Colonic mucosa (tissue), 4 donors: ENCODE measurements at regions not wholly inside any gene's neighbourhood (a gene's known extent, or its start where the extent isn't known, plus 50 kb on each side); places are given as distances from the start of the nearest gene placed in this dataset.

ENCODE experiments used
- DNase-seq: peaks from one replicate; pipeline ENCODE4 v3.0.0-alpha.2; 2020
- H3K27ac ChIP-seq: fragments of 200-600 bp; one replicate; pipeline ENCODE4 v1.8.0; 2021
- H3K27me3 ChIP-seq: fragments of 200-600 bp; one replicate; pipeline ENCODE4 v1.8.0; 2021
- H3K36me3 ChIP-seq: fragments of 200-600 bp; one replicate; pipeline ENCODE4 v1.8.0; 2021
- H3K4me1 ChIP-seq: fragments of 200-600 bp; one replicate; pipeline ENCODE4 v1.8.0; 2021; ENCODE audit warnings: mild to moderate bottlenecking
- H3K4me3 ChIP-seq: fragments of 200-600 bp; one replicate; pipeline ENCODE4 v1.8.0; 2021
- H3K9ac ChIP-seq, 2 donors: one replicate each; pipeline ENCODE4 v1.7.0; 2013; ENCODE audit warnings: control low read depth in 2 of 2, low read depth in 2 of 2, low read length in 2 of 2
- H3K9me3 ChIP-seq: fragments of 200-600 bp; one replicate; pipeline ENCODE4 v1.8.0; 2021
- intact Hi-C: fragments of 100-400 bp; cut with DNase I; formaldehyde crosslinking; loops from one replicate; pipeline ENCODE4 v1.14.1; 2022
- TF ChIP-seq, protein P1 (sequence below): fragments of 200-600 bp; IDR thresholded peaks from one replicate; pipeline ENCODE4 v1.8.0; 2022; ENCODE audit warnings: antibody characterized with exemption, mild to moderate bottlenecking
- donor health status: healthy.
- donor health status: DM: no; HTN: no; CAD: no.
- donor health status: DM: no; HTN: no; CAD: no.

GRCh38 chr18:77551055-77551454 is 301.4 kb downstream of the GALR1 start:
- H3K27me3 ChIP-seq, result no peaks in the 10 kb centered on the region
- no peaks in the 10 kb centered on the region for H3K9me3 ChIP-seq
- no peak overlapping the region for H3K9ac ChIP-seq
- DNase-seq, result no peak
- no peak overlapping the region for H3K27ac ChIP-seq
- H3K4me1 ChIP-seq, result no peaks in the 10 kb centered on the region
- no peaks in the 10 kb centered on the region for H3K36me3 ChIP-seq
- no peak overlapping the region for H3K4me3 ChIP-seq
- intact Hi-C loops, result no loop called here
- TF ChIP-seq, protein P1, sequence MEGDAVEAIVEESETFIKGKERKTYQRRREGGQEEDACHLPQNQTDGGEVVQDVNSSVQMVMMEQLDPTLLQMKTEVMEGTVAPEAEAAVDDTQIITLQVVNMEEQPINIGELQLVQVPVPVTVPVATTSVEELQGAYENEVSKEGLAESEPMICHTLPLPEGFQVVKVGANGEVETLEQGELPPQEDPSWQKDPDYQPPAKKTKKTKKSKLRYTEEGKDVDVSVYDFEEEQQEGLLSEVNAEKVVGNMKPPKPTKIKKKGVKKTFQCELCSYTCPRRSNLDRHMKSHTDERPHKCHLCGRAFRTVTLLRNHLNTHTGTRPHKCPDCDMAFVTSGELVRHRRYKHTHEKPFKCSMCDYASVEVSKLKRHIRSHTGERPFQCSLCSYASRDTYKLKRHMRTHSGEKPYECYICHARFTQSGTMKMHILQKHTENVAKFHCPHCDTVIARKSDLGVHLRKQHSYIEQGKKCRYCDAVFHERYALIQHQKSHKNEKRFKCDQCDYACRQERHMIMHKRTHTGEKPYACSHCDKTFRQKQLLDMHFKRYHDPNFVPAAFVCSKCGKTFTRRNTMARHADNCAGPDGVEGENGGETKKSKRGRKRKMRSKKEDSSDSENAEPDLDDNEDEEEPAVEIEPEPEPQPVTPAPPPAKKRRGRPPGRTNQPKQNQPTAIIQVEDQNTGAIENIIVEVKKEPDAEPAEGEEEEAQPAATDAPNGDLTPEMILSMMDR, result no peak

GRCh38 chr18:77552945-77553344 is 303.3 kb downstream of the GALR1 start:
- Histone ChIP-seq H3K9ac (no peak overlapping the region), H3K27me3 (no peaks in the 10 kb centered on the region), H3K4me3 (no peak overlapping the region), H3K36me3 (no peaks in the 10 kb centered on the region), H3K27ac (no peak overlapping the region), H3K9me3 (no peaks in the 10 kb centered on the region), H3K4me1 (no peaks in the 10 kb centered on the region)
- DNase-seq, result no peak
- TF ChIP-seq, protein P1, result no peak
- intact Hi-C loops, result no loop called here

DNA sequence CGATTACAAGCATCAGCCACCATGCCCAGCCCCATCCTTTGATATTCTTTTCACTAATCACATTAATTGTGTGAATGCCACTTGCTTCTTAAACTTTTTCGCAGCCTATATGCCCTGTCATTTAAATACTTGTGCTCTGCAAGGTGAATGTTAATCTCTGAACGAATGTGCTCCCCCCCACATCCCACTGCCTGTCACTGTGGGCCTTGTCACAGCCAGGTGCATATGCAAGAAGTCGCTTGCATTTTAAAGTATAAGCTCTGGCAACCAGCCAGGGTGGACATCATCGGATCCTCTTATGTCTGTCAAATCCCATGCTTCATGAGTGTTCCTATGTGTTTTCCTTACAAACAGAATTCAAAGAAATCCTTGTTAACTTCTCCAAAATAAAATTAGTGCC is 304.4 kb downstream of the GALR1 start:
- intact Hi-C loops, result no loop called here
- Histone ChIP-seq H3K4me1 (no peaks in the 10 kb centered on the region), H3K9ac (no peak overlapping the region), H3K4me3 (no peak overlapping the region), H3K36me3 (no peaks in the 10 kb centered on the region), H3K27ac (no peak overlapping the region), H3K9me3 (no peaks in the 10 kb centered on the region), H3K27me3 (no peaks in the 10 kb centered on the region)
- DNase-seq, result no peak
- TF ChIP-seq, protein P1, result no peak

DNA sequence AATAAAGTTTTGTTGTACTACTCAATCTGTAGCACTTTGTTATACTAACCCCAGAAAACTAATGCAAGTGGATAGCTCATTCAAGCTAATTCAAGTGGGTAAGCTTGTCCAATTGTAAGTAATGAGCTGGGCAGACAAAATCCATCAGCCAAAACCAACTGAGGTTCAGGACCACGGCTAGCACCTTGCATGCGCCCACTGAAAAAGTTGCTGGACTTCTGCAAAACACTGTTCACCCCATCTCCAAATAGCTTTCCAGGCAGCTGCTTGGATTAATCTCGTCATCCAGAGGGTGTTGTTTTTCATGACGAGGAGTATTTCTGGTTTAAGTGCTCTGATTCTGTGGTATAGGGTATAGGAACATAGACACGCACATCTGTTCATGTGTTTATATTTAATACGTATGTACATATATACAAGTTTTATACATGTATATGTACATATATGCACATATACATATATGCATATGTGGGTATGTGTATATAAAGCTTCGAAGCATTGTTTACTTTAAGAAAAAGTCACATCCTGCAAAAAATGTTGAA is 307.5 kb downstream of the GALR1 start:
- H3K9me3 ChIP-seq, result no peaks in the 10 kb centered on the region
- no peak overlapping the region for H3K4me3 ChIP-seq
- H3K4me1 ChIP-seq, result no peaks in the 10 kb centered on the region
- no peaks in the 10 kb centered on the region for H3K27me3 ChIP-seq
- H3K9ac ChIP-seq, result no peak overlapping the region
- no peaks in the 10 kb centered on the region for H3K36me3 ChIP-seq
- intact Hi-C loops, result no loop called here
- TF ChIP-seq, protein P1, result no peak
- DNase-seq, result no peak
- no peak overlapping the region for H3K27ac ChIP-seq

- Histone ChIP-seq H3K9me3 (no peaks in the 10 kb centered on the region), H3K27me3 (no peaks in the 10 kb centered on the region), H3K9ac (no peak overlapping the region), H3K27ac (no peak overlapping the region), H3K4me1 (no peaks in the 10 kb centered on the region), H3K36me3 (no peaks in the 10 kb centered on the region), H3K4me3 (no peak overlapping the region)
- intact Hi-C loops, result no loop called here
- TF ChIP-seq, protein P1, result no peak
- no peak for DNase-seq
Measured at GRCh38 chr18:77559274-77559910, 309.7 kb downstream of the GALR1 start.
